NCI-H2029 treated with DMSO at 0.1 percent for 48 hours (cell line): ENCODE measurements at regions not wholly inside any gene's neighbourhood (a gene's known extent, or its start where the extent isn't known, plus 50 kb on each side); places are given as distances from the start of the nearest gene placed in this dataset.
"Not testable (repeated sequence)": the region's sequence is repeated elsewhere in the genome, so short reads cannot be mapped to it uniquely, and the experiment has no call there.

Experiments used
- DNase-seq: peaks from one replicate; lab custom pipeline; 2025; lab: John Stamatoyannopoulos, UW

DNA sequence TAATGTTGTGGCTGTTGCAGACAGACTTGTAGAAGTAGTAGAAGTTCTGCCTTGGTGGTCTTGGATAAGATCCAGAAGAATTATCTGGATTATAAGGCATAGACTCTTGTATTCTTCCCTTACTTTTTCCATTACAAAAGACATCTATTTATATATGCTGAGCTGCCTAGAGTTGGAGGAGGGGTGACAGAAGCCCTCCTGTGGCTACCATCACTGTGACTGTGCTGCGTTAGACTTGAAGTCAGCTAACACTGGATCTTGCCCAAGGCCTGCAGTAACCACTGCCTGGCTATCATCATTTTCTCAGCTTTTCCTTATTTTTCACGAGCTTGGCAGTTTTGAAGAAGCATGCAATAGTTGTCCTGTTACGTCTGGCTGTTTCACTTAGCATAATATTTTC lies 684.8 kb upstream of the BCHE start:
- DNase-seq: no peak

DNA sequence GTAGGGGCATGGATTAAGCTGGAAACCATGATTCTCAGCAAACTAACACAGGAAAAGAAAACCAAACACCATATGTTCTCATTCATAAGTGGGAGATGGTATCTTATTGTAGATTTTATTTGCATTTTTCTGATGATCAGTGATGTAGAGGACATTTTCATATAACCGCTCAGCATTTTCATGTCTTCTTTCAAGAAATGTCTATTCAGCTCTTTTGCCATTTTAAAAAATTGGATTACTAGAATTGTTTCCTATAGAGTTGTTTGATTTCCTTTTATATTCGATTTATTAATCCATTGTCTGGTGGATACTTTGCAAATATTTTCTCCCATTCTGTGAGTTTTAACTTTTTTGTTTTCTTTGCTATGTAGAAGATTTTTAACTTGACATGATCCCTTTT lies 682.2 kb upstream of the BCHE start:
- DNase-seq: no peak

DNA sequence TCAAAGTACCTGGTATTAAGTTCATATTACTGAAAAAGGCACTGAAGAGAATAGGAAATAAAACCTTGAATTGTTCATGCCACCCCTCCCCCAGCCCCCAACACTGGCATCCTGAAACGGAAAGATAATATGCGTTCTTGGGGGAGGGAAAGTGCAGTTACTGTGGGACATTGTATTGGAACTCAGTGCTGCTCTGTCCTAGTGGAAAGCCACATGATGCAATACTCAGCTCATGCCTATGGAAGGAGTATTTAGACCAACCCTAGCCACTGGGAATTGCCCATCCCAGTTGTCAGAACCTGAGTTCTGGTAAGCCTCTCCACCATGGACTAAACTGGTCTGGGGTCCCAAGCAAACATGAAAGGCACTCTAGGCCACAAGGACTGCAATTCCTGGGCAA lies 680.8 kb upstream of the BCHE start:
- DNase-seq: no peak

DNA sequence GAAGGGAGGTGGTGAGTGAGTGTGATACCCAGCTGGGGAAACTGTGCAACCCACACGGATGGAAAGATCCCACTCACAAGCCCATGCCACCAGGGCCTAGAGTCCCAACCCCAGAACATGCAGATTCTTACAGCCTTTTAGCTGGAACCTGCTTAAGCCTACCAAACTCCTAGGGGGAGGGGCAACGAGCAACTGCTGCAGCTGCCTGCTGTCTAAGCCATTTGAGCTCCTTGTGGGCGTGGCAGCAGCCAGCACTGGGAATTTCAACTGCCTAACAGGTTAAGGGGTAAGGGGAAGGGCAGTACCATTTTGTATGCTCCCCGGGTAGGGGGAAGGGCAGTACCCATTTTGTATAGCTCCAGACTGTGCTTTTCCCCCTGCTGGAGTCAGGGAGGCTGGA lies 673.2 kb upstream of the BCHE start:
- DNase-seq: no peak

DNA sequence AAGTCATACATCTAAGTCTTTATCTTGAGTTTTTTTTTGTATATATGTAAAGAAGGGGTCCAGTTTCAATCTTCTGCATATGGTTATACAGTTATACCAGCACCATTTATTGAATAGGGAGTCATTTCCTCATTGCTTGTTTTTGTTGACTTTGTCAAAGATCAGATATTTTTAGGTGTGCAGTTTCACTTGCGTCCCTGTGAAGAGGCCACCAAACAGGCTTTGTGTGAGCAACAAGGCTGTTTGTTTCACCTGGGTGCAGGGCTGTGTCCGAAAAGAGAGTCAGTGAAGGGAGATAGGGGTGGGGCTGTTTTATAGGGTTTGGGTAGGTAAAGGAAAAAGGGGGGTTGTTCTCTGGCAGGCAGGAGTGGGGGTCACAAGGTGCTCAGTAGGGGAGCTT lies 663.2 kb upstream of the BCHE start:
- not testable (repeated sequence) for DNase-seq

DNA sequence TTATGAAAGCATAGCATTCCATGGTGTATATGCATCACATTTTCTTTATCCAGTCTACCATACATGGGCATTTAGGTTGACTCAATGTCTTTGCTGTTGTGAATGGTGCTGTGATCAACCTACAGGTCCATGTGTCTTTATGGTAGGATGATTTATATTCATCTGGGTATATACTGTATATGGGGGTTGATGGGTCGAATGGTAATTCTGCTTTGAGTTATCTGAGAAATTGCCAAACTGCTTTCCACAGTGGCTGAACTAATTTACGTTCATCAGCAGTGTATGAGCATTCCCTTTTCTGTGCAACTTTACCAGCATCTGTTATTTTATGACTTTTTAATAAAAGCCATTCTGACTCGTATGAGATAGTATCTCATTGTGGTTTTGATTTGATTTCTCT lies 662.4 kb upstream of the BCHE start:
- DNase-seq: no peak

DNA sequence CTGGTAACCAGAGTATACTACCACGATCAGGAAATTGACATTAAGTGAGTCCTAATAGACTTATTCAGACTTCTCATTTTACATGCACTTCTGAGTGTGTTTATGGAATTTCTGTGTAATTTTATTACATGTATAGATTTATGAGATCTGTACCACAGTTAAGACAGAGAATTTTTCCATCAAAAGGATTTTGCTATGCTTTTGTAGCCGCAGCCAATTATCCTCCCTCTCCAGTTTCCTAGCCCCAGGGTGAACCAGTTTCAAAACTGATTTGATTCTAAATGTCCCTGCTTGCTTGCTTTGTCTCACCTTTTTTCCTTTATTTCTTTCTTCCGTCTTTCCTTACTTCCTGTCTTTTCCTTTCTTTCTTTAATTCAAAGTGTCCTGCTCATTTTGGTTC lies 661.2 kb upstream of the BCHE start:
- no peak for DNase-seq

DNA sequence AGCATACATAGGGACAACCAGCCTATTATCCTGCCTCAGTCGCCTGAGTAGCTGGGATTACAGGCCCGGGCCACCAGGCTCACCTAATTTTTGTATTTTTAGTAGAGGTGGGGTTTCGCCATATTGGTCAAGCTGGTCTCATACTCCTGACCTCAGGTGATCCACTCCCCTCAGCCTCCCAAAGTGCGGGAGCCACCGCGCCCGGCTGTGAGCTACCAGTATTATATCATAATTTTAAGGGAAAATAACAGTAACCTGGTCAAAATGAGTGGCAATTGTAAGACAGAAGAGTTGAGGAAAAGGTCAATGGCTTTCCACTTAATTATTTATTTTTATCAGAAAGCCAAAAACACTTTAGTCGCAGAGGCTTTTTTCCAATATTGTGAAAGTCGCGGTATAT lies 652.6 kb upstream of the BCHE start:
- DNase-seq: no peak

DNA sequence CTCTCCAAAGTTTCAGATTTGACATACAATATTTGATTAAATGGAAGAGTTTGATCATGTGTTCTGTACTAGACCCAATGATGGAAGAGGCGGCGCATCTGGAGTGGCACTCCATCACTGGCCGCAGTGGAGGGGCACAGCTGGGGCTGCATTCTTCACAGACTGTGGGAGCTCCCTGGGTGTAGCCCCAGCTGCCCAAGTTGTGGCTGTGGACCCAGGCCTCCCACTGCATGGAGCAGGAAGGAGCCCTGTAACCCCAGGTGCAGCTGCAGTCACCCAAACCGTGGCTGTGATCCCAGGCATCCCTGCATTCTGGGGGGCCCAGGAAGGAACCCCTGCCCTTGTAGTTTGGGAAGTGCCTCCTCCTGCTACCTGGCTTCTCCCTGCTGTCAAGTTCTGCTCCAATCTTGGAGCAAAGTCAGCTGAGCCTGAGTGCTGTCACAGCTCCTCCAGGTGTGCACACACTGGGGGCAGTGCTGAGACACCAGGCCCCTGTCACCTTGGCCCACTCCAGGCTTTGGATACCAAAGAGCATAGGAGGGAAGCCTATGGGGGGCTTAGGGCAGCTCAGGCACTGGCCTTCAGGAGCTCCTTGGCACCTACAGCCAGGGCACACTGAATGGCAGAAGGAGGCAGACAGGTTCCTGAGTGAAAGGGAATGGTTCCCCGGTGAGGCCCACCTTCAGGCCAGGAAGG lies 651.9 kb upstream of the BCHE start:
- no peak for DNase-seq

DNA sequence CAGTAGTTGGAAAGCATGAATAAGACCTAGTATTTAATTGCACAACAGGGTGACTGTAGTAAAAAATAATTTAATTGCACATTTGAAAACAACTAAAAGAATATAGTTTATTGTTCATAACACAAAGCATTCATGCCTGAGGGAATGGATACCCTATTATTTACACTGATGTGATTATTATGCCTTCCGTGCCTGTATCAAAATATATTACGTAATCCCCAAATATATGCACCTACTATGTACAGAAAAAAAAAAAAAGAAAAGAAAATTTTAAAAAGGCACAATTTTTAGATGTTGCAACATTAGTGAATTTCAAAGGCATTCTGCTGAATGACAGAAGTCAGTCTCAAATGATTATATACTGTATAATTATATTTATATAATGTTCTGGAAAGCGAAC lies 647.2 kb upstream of the BCHE start:
- DNase-seq: no peak

DNA sequence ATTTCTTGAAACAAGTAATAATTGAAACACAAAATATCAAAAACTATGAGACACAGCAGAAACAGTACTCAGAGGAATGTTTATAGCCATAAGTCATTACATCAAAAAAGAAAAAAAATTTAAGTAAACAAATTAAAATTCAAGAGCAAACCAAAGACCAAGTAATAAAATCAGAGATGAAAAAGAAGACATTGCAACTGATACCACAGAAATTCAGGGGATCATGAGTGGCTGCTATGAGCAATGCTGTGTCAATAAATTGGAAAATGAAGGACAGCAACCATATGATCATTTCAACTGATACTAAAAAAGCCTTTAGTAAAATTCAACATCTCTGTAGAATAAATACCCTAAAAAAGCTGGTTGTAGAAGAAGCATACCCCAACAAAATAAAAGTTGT lies 644.1 kb upstream of the BCHE start:
- no peak for DNase-seq

DNA sequence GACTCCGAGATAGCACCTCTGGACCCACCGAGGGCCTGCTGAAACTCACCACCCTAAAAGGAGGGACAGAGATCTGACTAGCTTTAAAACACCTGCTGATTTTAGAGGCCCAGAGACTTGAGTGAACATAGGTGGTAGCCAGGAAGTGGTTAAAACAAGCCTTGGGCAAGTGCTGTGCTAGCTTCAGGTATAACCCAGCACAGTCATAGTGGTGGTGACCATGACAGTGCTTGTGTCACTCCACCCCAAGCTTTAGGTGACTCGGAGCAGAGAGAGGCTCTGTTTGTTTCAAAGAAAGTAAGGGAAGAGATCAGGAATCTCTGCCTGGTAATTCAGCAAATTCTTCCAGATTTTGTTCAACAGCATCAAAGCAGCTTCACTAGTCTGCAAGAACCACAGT lies 641.1 kb upstream of the BCHE start:
- DNase-seq: no peak

DNA sequence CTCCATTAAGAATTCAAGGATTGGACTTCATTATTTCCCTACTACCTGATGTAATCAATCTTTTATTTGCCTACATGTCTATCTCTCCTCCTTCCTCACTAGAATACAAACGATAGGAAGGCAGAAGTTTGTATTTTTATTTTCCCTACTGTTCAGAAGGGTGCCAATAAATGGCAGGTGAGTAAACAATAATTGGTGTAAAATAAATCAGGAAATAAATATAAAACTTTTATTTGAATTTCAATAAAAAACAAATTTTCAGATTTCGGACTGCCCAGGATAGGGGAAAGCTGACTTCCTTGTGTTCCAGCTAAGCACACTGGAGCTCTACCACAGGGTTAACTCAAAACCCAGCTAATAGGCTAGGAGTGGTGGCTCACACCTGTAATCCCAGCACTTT lies 636.3 kb upstream of the BCHE start:
- DNase-seq: no peak

DNA sequence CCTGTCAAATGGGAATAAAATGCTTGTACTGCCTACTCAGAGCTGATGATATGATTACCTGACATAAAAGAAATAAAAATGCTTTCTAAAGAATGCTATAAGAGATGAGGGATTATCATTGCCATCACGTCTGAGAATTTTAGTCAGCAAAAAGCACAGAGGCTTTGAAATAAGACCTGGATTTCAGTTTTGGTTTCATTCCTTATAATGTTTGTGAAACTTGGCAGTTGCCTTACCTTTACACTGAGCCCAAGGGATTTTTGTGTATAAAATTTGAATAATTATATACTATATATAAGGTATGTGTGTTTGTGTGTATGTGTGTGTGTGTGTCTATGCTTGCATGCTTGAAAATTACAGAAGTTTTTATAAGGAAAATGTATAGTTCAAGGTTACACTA lies 634.8 kb upstream of the BCHE start:
- no peak for DNase-seq

DNA sequence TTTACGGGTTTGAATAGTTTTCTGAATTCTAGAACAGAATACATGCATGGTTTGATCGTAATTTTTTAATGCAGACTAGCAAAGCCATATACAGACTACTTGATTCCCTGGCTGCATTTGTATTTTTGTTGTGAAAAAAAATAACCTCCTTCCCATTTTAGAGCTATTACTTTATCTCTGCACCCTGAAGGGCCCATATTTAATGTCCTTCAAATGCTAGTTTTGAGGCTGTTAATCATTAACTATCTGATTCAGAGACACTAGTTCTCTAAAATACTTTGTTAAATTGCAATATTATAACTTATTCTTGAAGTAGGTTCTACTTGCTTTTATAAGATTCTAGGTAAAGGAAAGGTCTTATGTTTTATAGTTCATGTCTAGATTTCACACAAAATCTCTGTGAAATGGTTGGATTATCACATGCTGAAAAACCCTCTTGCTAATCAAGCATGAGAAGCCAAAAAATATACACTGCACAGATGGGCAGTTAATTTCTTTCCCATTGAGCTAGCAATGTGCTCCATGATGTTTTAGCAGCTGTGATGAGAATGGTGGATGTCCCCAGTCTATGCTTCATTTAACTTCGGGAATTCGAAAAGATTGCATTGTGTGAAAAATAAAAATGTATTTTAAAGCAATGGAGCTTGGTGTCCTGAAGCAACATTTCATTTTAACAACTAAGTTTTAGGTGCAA lies 634.0 kb upstream of the BCHE start:
- no peak for DNase-seq

DNA sequence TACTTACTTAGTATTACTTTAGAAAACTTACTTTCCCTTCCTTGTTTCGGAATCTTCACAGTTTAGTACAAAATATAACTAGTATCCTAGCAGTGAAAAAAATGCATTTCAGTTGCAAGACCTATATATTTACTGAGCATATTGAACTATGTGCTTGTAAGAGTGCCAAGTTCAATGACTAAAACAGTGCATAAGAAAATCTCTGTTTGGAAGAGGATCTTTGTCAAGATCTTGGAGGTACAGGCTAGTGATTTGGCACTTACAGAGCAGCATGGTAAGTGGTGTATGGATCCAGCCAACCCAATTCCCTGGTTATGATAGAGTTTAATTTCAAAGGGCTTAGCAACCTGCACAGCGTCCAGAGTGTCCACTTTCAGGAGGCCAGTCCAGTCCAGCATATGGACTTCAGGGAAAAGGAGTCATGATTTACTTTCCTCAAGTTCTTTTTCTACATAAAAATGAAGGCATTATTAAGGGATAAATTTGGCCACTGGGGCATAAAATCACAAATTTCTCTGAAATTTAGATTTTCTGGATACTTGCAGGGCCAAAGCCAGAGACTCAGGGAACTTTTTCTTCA lies 625.8 kb upstream of the BCHE start:
- no peak for DNase-seq

DNA sequence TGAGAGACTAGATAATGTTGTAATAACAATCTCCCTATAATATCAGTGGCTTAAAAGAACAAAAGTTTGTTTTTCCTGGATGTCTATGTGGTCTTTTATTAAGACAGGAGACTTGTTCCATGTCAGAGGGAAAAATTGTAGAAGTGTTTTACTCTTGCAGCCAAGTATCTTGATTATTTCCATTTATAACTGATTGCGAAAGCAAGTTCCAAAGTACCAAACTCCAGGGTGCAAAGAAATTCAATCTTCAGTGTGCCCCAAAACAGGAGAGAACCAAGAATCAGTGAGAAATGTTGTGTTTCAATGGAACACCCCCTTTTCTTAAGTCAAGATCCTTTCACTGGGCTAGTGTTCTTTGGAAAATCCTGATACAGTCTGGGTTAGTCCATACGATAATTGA lies 624.4 kb upstream of the BCHE start:
- no peak for DNase-seq

DNA sequence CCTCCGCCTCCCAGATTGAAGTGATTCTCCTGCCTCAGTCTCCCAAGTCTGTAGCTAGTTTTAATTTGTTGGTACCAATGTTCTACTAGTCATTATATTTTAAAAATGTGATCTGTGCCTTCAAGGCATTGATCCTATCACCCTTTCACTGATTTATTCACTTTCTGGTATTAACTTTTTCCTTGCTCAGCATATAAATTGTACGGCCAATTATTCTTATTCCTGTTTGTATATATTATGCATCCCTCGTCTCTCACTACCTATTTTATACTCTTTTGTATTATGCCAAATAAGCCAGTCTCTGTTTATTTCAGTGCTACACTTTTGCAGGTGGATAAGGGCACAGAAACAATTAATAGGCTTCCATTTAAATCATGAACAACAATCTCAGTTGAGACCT lies 620.2 kb upstream of the BCHE start:
- DNase-seq: no peak

DNA sequence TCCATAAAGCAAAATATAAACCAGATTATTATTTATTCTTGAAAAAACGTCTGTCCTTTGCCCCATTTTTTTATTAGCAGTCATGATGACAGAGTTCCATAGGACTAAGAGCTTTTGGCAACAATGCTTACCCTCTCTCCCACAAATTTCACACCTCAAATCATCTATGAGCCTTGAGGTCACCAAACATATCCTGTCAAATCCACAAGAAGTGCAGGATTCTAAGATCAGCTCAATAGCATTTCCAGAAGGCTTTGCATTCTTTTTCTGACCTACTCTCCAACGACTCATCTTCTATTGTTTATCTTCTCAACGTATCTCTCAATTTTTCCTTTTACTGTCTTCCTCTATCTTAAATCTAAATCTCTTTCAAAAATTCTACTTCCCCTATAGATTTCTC lies 619.1 kb upstream of the BCHE start:
- DNase-seq: no peak

DNA sequence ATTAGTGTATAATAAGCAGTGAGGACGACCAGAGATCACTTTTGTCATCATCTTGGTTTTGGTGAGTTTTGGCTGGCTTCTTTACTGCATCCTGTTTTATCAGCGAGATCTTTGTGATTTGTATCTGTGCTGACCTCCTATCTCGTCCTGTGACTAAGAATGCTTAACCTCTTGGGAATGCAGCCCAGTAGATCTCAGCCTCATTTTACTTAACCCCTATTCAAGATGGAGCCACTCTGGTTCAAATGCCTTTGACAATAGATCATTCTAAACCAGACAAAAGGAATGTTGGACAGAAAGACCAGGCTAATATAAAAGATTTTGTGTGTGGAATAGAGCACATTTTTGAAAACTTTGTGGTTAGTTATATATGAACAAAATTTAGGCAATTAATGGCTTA lies 618.5 kb upstream of the BCHE start:
- DNase-seq: no peak

DNA sequence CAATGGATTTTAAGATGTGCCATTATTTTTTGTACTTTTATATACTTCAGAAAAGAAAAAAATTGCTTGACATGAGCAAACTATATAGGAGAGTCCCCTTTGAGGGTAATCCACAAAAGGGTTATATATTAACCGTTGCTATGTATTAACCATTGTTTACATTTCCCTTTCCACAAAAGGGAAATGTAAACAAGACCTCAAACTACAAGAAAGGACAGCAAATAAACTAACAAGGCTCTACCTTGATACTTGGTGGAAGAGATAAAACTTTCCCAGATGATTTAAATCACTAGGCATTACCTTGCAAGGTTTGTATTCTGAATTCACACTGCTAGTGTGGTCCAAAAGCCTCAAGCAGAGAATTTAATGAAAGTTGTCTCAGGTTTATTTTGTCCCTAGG lies 616.3 kb upstream of the BCHE start:
- no peak for DNase-seq

DNA sequence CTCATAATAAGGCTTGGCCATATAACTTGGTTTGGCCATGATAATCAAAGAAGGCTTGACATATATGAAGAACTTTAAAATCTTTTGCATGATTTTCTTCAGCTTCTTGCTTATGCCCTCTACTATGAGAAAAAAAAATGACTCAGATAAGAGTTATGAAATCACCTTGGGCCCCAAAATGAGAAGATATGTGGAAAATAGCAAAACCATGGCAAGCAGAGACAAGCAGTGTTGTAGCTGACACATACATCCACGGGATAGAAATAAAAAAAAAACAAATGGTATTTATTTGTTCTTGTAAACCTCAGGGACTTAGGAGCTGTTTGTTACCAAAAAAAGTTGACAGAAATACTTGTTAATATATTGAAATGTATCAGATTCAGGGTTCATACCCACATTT lies 614.8 kb upstream of the BCHE start:
- no peak for DNase-seq

DNA sequence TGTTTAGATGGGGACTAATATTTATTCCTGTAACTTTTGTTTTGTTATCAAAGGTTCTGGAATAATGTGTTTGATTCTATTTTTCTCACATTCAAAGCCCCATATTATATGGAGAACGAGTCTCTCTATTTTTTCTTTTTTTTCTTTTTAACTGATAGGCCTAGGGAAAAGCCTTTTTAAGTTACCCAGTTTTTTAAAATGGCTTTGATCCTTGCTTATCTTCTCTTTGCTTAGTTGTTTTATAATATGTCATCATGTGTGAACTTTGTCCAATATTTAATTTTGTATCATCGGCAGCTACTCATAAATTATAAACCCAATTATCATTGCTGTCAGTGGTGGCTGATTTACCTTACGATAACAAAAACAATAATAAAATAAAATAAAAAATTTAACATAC lies 610.3 kb upstream of the BCHE start:
- no peak for DNase-seq

DNA sequence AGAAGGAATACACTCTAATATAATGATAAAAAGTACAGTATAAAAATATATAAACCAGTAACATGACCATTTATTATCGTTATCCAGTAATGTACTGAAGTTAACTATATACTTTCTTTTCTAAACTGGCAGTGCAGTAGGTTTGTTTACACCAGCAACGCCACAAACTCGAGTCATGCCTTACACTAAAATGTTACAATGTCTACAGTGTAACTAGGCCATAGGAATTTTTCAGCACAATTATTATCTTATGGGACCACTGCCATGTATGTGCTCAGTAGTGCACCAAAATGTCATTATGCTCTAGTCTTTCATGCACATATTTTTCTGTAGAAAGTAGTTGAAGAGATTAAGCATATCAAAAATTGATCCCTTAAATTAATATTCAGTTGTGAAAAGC lies 609.8 kb upstream of the BCHE start:
- no peak for DNase-seq
